OCI-LY3 (cell line): ENCODE measurements at regions not wholly inside any gene's neighbourhood (a gene's known extent, or its start where the extent isn't known, plus 50 kb on each side); places are given as distances from the start of the nearest gene placed in this dataset.

Source experiments
- CTCF ChIP-seq: fragments of 200-600, 300-600 bp; sonication (generic); IDR thresholded peaks from 2 replicates; pipeline ENCODE4 v1.5.1; 2014; ENCODE audit warnings: antibody characterized with exemption, low read length, low read depth
- EZH2phosphoT487 ChIP-seq: fragments of 200-600 bp; shearing (Covaris generic); IDR thresholded peaks from 2 replicates; pipeline ENCODE4 v1.6.1; 2018; ENCODE audit warnings: antibody characterized with exemption, mixed run types, low read depth

GRCh38 chr13:83355041-83355440, 527.2 kb downstream of the SLITRK1 start:
- TF ChIP-seq CTCF (no peak), EZH2phosphoT487 (no peak)
